Breast epithelium (tissue), 4 donors: ENCODE measurements at regions not wholly inside any gene's neighbourhood (a gene's known extent, or its start where the extent isn't known, plus 50 kb on each side); places are given as distances from the start of the nearest gene placed in this dataset.

Experiments used
- DNase-seq, 2 donors: peaks; one replicate each; pipeline ENCODE4 v3.0.0-alpha.2; 2019; ENCODE audit warnings: low spot score in 2 of 2
- H3K27ac ChIP-seq, 2 donors: fragments of 200-600 bp; sonication (generic) in 1 of 2; one replicate each; pipeline ENCODE4 v1.5.1; 2016 to 2019; ENCODE audit warnings: mild to moderate bottlenecking in 1 of 2
- H3K27me3 ChIP-seq, 2 donors: fragments of 200-600 bp; sonication (generic) in 1 of 2; one replicate each; pipeline versions ENCODE4 v1.5.1 to v1.6.0; 2017 to 2019; ENCODE audit warnings: control low read depth in 1 of 2, mild to moderate bottlenecking in 1 of 2
- H3K36me3 ChIP-seq: fragments of 200-600 bp; one replicate; pipeline ENCODE4 v1.5.1; 2019
- H3K4me1 ChIP-seq, 2 donors: fragments of 200-600 bp; sonication (generic); one replicate each; pipeline ENCODE4 v1.5.1; 2016 to 2019; ENCODE audit warnings: control low read depth in 1 of 2
- H3K4me3 ChIP-seq, 3 donors: fragments of 200-600 bp; sonication (generic); 1 replicate in 2 of 3; 2 replicates in 1 of 3; pipeline ENCODE4 v1.5.1; 2016 to 2019; ENCODE audit warnings: mild to moderate bottlenecking in 3 of 3, moderate library complexity in 2 of 3
- H3K9me3 ChIP-seq, 2 donors: fragments of 200-600 bp; sonication (generic) in 1 of 2; one replicate each; pipeline ENCODE4 v1.5.1; 2016 to 2019; ENCODE audit warnings: control low read depth in 1 of 2
- CTCF ChIP-seq, 3 donors: fragments of 450-650 bp; IDR thresholded peaks; one replicate each; pipeline ENCODE4 v1.5.1; 2016 to 2017; ENCODE audit warnings: antibody characterized with exemption in 3 of 3, mild to moderate bottlenecking in 3 of 3, moderate library complexity in 3 of 3
- POLR2A ChIP-seq: fragments of 450-650 bp; IDR thresholded peaks from one replicate; pipeline ENCODE4 v1.6.1; 2016; ENCODE audit warnings: antibody characterized with exemption, mild to moderate bottlenecking, moderate library complexity
- POLR2AphosphoS5 ChIP-seq, 3 donors: sonication (generic); formaldehyde crosslinking; IDR thresholded peaks; one replicate each; pipeline ENCODE4 v1.6.1; 2017; ENCODE audit warnings: antibody characterized with exemption in 3 of 3
- intact Hi-C: fragments of 100-400 bp; cut with DNase I; formaldehyde crosslinking; loops from one replicate; pipeline ENCODE4 v1.15.1; 2023; ENCODE audit warnings: low total_unique reads

- intact Hi-C loops, result no loop called here
- no peak overlapping the region for H3K27ac ChIP-seq
- H3K9me3 ChIP-seq, result no peaks in the 10 kb centered on the region
- H3K4me3 ChIP-seq, result no peak overlapping the region
- H3K4me1 ChIP-seq, result no peaks in the 10 kb centered on the region
- H3K27me3 ChIP-seq, result no peaks in the 10 kb centered on the region
- no peak for DNase-seq
- TF ChIP-seq POLR2A (no peak), CTCF (IDR thresholded peaks at IDR 0.05) (no peak), POLR2AphosphoS5 (IDR thresholded peaks at IDR 0.05) (no peak)
- no peaks in the 10 kb centered on the region for H3K36me3 ChIP-seq
Observed at GRCh38 chr6:40037271-40037670, 103.0 kb upstream of the MOCS1 start.

DNA sequence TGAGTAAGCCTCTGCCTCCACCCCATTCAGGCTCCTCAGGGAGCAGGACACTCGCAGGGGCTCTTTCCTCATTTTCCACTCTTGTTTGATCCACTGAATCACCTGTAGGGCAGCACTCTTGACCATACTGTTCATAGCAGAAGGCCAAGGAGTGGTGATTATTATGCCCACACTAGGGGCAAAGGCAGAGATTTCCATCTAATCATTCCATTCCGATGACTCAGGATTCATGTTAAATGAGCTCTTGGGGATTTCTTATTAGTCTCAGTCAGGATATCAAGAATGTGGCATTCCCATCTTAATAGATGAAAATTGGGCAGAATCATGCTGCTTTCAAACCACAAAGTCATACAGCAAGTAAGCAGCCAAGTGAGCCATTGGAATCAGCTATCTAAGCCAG is 101.9 kb upstream of the MOCS1 start:
- no peak for TF ChIP-seq POLR2A
- no peak for TF ChIP-seq CTCF (IDR thresholded peaks at IDR 0.05)
- no peak for TF ChIP-seq POLR2AphosphoS5 (IDR thresholded peaks at IDR 0.05)
- no peak overlapping the region for H3K4me3 ChIP-seq
- no peak for DNase-seq
- no peaks in the 10 kb centered on the region for H3K4me1 ChIP-seq
- H3K36me3 ChIP-seq, result no peaks in the 10 kb centered on the region
- H3K9me3 ChIP-seq, result no peaks in the 10 kb centered on the region
- intact Hi-C loops, result no loop called here
- no peak overlapping the region for H3K27ac ChIP-seq
- no peaks in the 10 kb centered on the region for H3K27me3 ChIP-seq

GRCh38 chr6:40028449-40028848 is 94.2 kb upstream of the MOCS1 start:
- Histone ChIP-seq H3K27me3 (no peaks in the 10 kb centered on the region), H3K4me3 (no peak overlapping the region), H3K4me1 (no peaks in the 10 kb centered on the region), H3K36me3 (no peaks in the 10 kb centered on the region), H3K27ac (no peak overlapping the region), H3K9me3 (no peaks in the 10 kb centered on the region)
- intact Hi-C loops, result no loop called here
- TF ChIP-seq POLR2AphosphoS5 (IDR thresholded peaks at IDR 0.05) (no peak), CTCF (IDR thresholded peaks at IDR 0.05) (no peak), POLR2A (no peak)
- DNase-seq, result no peak

DNA sequence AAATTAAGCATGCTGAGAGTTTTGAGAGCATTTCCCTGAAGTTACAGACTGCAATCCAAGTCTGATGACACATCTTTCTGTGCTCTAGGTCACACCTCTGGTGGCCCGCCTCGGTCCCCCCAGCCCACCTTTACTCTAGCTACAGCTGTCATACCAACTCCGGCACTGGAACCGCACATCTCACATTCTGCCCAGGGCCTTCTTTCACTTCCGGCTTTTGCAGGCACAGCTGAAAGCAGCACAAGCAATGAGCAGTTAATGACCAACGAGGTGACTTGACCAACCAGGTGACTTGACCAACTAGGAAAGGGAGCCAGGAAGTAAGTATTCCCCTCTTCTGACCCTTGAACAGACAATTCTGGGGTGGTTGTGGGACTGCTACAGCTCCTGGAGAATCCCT is 88.6 kb upstream of the MOCS1 start:
- Histone ChIP-seq H3K27ac (no peak overlapping the region), H3K36me3 (no peaks in the 10 kb centered on the region), H3K4me3 (no peak overlapping the region), H3K27me3 (peaks cover 0 to 5% of the 10 kb centered on the region in 2 donors), H3K4me1 (no peaks in the 10 kb centered on the region), H3K9me3 (peaks cover 0 to 6% of the 10 kb centered on the region in 2 donors)
- no peak for TF ChIP-seq CTCF (IDR thresholded peaks at IDR 0.05)
- intact Hi-C loops, result no loop called here
- no peak for DNase-seq

DNA sequence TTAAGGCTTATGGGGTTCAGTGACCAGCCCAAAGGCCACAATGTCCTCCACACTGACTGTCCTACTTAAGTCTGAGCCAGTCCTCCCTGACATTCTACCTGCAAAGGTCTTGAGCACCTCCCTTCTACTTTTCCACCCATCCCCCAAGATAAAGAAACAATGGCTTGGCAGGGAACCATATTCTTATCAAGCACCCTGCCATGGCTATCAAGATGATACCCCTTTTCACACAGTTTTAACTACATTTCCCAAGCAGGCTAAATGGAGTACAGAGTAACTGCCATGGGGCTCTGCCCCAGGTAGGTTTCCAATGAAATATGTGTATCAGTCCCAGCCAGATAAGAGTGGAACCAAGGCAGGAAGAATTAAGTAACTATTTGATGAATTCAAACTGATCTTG is 85.9 kb upstream of the MOCS1 start:
- H3K27me3 ChIP-seq, result peaks cover 0 to 5% of the 10 kb centered on the region in 2 donors
- intact Hi-C loops, result no loop called here
- TF ChIP-seq CTCF (IDR thresholded peaks at IDR 0.05) (no peak), POLR2A (no peak), POLR2AphosphoS5 (IDR thresholded peaks at IDR 0.05) (no peak)
- H3K4me1 ChIP-seq, result no peaks in the 10 kb centered on the region
- no peaks in the 10 kb centered on the region for H3K36me3 ChIP-seq
- DNase-seq, result no peak
- H3K27ac ChIP-seq, result no peak overlapping the region
- peaks cover 0 to 18% of the 10 kb centered on the region in 2 donors for H3K9me3 ChIP-seq
- no peak overlapping the region for H3K4me3 ChIP-seq
